Omental fat pad (tissue), 3 donors: ENCODE measurements at regions not wholly inside any gene's neighbourhood (a gene's known extent, or its start where the extent isn't known, plus 50 kb on each side); places are given as distances from the start of the nearest gene placed in this dataset.

Source experiments
- ATAC-seq: fragments of 150-250 bp; one replicate; pipeline ENCODE4 v1.9.1; 2016; ENCODE audit warnings: mild to moderate bottlenecking, moderate library complexity; ENCODE audit not compliant: low FRiP score
- DNase-seq: peaks from one replicate; pipeline ENCODE4 v3.0.0-alpha.2; 2019; ENCODE audit warnings: low spot score
- CTCF ChIP-seq, 3 donors: fragments of 450-650 bp; IDR thresholded peaks; one replicate each; pipeline ENCODE4 v1.5.1; 2016 to 2017; ENCODE audit warnings: antibody characterized with exemption in 3 of 3, mild to moderate bottlenecking in 3 of 3, moderate library complexity in 2 of 3

- DNase-seq (no peak), ATAC-seq (no peak)
- TF ChIP-seq CTCF (IDR thresholded peaks at IDR 0.05): no peak
These were observed 149.0 kb upstream of the SPOCK3 start for GRCh38 chr4:167383291-167383690.

GRCh38 chr4:167397586-167397985 is 163.3 kb upstream of the SPOCK3 start:
- DNase-seq (no peak), ATAC-seq (no peak)
- no peak for TF ChIP-seq CTCF (IDR thresholded peaks at IDR 0.05)

GRCh38 chr4:167399201-167399600 is 164.9 kb upstream of the SPOCK3 start:
- DNase-seq (no peak), ATAC-seq (no peak)
- no peak for TF ChIP-seq CTCF (IDR thresholded peaks at IDR 0.05)

- TF ChIP-seq CTCF (IDR thresholded peaks at IDR 0.05): no peak
- no peak for ATAC-seq
- no peak for DNase-seq
These were observed 171.9 kb upstream of the SPOCK3 start for GRCh38 chr4:167406181-167406580.

- no peak for TF ChIP-seq CTCF (IDR thresholded peaks at IDR 0.05)
- ATAC-seq (no peak), DNase-seq (no peak)
These were observed 181.2 kb upstream of the SPOCK3 start for GRCh38 chr4:167415461-167415860.

- no peak for DNase-seq
- TF ChIP-seq CTCF (IDR thresholded peaks at IDR 0.05): no peak
- no peak for ATAC-seq
These were observed 185.3 kb upstream of the SPOCK3 start for GRCh38 chr4:167419468-167420140.

- TF ChIP-seq CTCF (IDR thresholded peaks at IDR 0.05): no peak
- ATAC-seq: no peak
- DNase-seq: no peak
These were observed 186.9 kb upstream of the SPOCK3 start for GRCh38 chr4:167421201-167421600.
